Spinal cord (tissue), 9 donors: ENCODE measurements at regions not wholly inside any gene's neighbourhood (a gene's known extent, or its start where the extent isn't known, plus 50 kb on each side); places are given as distances from the start of the nearest gene placed in this dataset.
A peak's percentile ranks its signal among the peaks of the same experiment; 100 is the strongest.

Experiments
- DNase-seq, 6 donors: peaks; one replicate each; pipeline versions ENCODE4 v3.0.0 to v3.0.0-alpha.2; 2013 to 2015; ENCODE audit warnings: low spot score in 6 of 6, low read depth in 4 of 6
- H3K27ac ChIP-seq: one replicate; pipeline ENCODE4 v1.5.1; 2013; ENCODE audit warnings: low read depth, low read length, control low read depth
- H3K27me3 ChIP-seq: one replicate; pipeline ENCODE4 v1.6.1; 2013; ENCODE audit warnings: low read length; ENCODE audit not compliant: control insufficient read depth, insufficient read depth
- H3K36me3 ChIP-seq: one replicate; pipeline ENCODE4 v1.6.1; 2013; ENCODE audit warnings: low read length; ENCODE audit not compliant: control insufficient read depth, insufficient read depth
- H3K4me1 ChIP-seq: one replicate; pipeline ENCODE4 v1.6.1; 2013; ENCODE audit warnings: low read length; ENCODE audit not compliant: control insufficient read depth, insufficient read depth
- H3K4me3 ChIP-seq: one replicate; pipeline ENCODE4 v1.5.1; 2013; ENCODE audit warnings: low read depth, low read length, control low read depth
- H3K9me3 ChIP-seq: one replicate; pipeline ENCODE4 v1.6.1; 2013; ENCODE audit warnings: low read length; ENCODE audit not compliant: control insufficient read depth, insufficient read depth
- WGBS: methylation state at CpG from one replicate; pipeline ENCODE4 v1.1.5; 2013; ENCODE audit warnings: missing lambda C conversion rate; ENCODE audit not compliant: insufficient coverage; 5-methylcytosine and 5-hydroxymethylcytosine counted together
- donor health status: healthy.

DNA sequence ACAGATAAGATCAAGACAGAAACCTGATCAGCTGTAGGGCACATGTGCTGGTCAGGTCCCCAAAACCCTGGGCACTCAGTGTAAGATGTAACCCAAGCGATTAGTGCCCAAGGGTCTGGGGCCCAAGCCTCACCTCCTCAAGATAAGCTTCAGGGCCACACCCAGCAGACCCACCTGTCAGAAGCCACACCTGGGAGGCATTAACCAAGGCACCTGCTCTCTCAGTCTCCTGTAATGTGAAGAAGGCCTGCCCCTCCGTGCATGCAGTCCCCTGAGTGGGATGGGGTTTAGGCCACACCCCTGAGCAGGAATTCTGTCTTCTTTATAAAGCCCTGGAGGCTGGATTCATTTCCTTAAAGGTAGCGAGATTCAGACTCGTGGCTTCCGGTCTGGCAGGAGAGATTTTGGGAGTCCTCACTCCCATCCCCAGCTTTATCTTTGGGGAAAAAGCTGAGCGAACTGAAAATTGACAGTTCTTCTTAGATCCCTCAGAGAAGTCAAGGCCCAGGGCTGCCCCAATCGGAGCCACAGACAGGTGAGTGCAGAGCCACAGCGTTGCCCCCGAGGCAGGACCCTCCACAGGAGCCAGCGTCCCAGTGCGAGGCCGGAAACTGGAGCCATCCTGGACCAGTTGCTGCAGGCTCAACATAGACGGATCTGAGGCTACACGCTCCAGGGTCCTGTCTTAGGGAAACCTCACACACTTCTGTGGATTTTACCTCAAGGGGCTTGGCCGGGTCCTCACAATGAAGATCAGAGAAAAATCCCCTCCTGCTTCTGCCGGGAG is 357.6 kb upstream of the IRX4 start:
- Histone ChIP-seq H3K27me3 (no peaks in the 10 kb centered on the region), H3K36me3 (no peaks in the 10 kb centered on the region), H3K9me3 (peaks cover 2% of the 10 kb centered on the region), H3K27ac (no peak overlapping the region), H3K4me3 (no peak overlapping the region), H3K4me1 (no peaks in the 10 kb centered on the region)
- WGBS, result 96% methylated on average over 15 of the region's 16 CpGs
- no peak for DNase-seq

DNA sequence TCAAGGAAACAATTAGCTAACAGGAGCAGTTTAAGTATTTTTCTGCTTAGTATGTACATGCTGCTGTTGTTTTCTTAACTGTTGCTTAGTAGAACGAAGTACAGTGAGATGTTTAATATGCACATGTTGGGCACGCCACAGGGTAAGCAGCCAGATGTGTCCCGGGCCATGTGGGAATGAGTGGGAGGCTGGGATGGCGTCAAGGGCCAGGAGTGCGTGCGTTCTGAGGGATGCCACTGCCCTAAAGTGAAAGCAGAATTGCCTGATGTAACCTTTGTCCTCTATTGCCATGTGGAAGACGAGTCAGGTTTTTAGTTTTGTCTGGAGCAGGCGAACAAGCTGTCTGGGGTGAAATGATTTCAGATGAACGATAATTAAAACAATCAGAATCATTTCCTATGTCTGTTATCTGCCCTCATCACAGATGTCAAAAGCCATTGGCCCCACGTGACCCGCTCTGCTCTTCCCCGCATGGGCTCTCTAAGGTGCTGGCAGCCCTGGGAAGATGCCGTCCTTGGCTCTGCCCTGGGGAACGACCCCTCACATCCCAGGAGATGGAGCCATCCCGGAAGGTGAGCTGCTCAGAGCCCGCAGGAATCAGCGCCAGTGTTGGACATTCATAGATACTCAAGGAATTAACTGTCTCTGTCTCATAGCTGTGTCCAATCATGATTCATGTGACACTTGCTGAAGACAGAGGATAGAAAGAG is 356.6 kb upstream of the IRX4 start:
- Histone ChIP-seq H3K27ac (no peak overlapping the region), H3K27me3 (no peaks in the 10 kb centered on the region), H3K36me3 (no peaks in the 10 kb centered on the region), H3K4me1 (no peaks in the 10 kb centered on the region), H3K9me3 (peaks cover 2% of the 10 kb centered on the region), H3K4me3 (no peak overlapping the region)
- DNase-seq, result no peak
- WGBS, result 90% methylated on average over 13 of the region's 17 CpGs

DNA sequence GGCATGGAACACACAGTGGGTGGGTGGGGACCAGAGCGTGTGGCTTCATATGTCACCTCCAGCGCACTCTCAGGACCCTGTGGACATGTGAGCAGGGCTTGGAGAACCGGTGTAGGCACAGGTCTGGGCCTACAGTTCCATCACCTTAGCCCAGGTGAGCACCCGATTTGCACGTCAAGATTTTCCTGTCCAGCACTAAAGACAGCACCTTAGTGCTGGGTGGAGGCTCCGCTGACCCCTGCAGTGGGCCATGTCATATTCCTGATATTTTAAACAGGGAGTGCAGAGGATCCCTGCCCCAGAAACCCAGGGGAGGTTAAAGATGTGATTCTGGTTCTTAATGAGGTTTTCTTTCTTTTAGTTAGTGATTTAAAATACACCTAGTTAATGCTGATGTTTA is 356.0 kb upstream of the IRX4 start:
- H3K4me3 ChIP-seq, result no peak overlapping the region

DNA sequence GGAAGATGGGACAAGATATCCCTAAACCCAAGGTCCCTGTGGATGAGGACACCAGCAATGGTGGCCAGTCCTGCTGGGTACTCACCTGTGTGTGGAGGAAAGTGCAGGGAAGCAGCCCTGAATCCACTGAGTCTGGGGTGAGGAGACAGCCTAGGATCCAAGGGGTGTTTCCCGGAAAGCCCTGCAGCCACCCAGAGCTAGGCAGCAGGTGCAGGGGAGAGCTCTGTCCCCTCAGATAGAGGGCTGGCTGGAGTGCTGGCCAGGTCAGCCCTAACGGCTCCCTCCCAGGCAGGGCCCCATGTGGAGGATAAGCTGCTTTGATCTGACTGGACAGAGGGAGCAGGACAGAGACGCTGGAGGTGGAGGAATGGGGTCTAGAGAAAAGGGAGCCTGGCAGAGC is 344.7 kb upstream of the IRX4 start:
- Histone ChIP-seq H3K4me1 (peaks cover 3% of the 10 kb centered on the region), H3K4me3 (no peak overlapping the region), H3K9me3 (no peaks in the 10 kb centered on the region), H3K27ac (no peak overlapping the region), H3K36me3 (no peaks in the 10 kb centered on the region), H3K27me3 (peaks cover 8% of the 10 kb centered on the region)
- WGBS, result 41% methylated on average over 3 of the region's 3 CpGs
- no peak for DNase-seq

More for the DNA sequence above, 356.0 kb upstream of the IRX4 start:
- no peak overlapping the region for H3K27ac ChIP-seq
- H3K4me1 ChIP-seq, result no peaks in the 10 kb centered on the region
- peaks cover 4% of the 10 kb centered on the region for H3K9me3 ChIP-seq
- H3K27me3 ChIP-seq, result no peaks in the 10 kb centered on the region
- no peaks in the 10 kb centered on the region for H3K36me3 ChIP-seq
- WGBS, result 95% methylated on average over 6 of the region's 6 CpGs
- DNase-seq, result no peak

DNA sequence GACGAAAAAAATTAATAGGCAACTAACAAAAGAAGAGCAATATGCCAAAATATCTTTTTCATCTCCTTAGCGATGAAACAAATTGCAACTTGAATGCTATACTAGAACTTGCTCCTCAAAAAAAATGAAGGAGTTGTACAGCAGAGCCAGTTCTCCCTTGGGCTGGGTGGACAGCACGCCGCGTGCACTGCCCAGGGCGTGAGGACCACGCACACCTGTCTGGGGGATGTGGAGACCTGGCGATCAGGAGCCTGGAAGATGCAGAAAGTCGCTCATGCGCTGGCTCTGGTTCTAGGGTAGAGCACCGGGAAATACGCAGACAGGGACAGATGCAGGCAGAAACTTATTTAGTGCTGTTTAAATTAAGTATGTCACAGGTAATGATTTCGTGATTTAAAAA is 342.0 kb upstream of the IRX4 start:
- WGBS, result 98% methylated on average over 11 of the region's 13 CpGs
- no peak overlapping the region for H3K4me3 ChIP-seq
- no peak overlapping the region for H3K27ac ChIP-seq
- DNase-seq, result no peak
- H3K27me3 ChIP-seq, result peaks cover 14% of the 10 kb centered on the region
- peaks cover 8% of the 10 kb centered on the region for H3K4me1 ChIP-seq
- H3K36me3 ChIP-seq, result no peaks in the 10 kb centered on the region
- H3K9me3 ChIP-seq, result no peaks in the 10 kb centered on the region

DNA sequence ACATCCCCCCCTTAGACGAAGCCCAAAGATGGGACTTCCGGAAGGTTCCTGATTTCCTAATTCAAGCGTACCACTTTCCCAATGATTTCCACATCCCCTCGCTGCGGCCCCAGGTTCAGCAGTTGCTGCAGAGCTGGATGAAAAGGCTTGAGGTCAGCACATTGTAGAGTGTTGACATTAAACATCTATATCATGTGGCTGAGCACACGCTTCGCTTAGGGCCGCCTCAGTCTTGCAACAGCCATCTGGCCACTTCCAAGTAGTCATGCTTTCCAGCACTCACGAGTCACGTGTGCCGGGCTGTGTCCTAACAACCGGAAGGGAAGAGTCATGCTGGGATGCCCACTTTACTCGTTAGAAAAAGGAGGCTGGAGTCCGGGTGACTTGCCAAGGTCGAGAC is 340.6 kb upstream of the IRX4 start:
- Histone ChIP-seq H3K27ac (no peak overlapping the region), H3K9me3 (no peaks in the 10 kb centered on the region), H3K4me3 (no peak overlapping the region), H3K27me3 (peaks cover 14% of the 10 kb centered on the region), H3K4me1 (peaks cover 8% of the 10 kb centered on the region), H3K36me3 (no peaks in the 10 kb centered on the region)
- peak in 1 of 6 donors; percentile 34 for DNase-seq
- 20% methylated on average over 6 of the region's 15 CpGs for WGBS

DNA sequence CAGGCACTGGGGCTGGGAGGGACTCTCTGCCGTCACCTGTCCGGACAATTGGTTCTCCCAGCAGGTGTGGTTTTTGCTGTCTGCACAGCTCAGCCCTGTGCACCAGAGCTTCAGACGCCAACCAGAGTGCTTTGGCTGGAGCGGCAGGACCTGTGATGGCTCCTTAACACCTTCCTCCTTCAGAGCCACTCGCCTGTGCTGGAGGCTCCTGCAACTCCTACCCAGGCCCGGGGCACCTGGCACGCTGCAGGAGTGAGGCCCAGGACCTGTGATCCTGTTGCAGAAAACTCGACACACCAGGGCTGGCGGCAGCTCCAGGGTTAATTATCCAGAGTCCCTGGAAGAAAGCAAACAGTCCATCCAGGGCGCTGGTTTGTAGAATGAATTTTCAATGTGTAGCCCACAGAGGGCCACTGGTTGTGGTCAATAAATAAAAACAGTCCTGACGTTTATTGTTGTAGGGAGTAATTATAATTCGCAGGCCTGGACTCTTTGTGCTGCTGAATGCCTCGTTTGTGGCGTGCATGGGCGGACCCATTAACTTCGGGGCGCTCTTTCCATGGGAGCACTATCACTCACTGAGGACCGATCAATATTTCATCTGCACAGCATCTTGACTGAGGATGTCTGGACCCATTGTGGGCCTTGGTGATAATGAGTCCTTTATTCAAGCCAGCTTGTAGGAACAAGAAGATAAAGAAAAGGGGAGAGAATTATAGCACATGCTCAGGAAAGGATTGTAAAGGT is 339.7 kb upstream of the IRX4 start:
- H3K27me3 ChIP-seq, result peaks cover 14% of the 10 kb centered on the region
- H3K4me3 ChIP-seq, result no peak overlapping the region
- 46% methylated on average over 14 of the region's 18 CpGs for WGBS
- no peaks in the 10 kb centered on the region for H3K9me3 ChIP-seq
- peaks cover 8% of the 10 kb centered on the region for H3K4me1 ChIP-seq
- H3K36me3 ChIP-seq, result no peaks in the 10 kb centered on the region
- H3K27ac ChIP-seq, result no peak overlapping the region
- peak in 1 of 6 donors; percentile 70 for DNase-seq

DNA sequence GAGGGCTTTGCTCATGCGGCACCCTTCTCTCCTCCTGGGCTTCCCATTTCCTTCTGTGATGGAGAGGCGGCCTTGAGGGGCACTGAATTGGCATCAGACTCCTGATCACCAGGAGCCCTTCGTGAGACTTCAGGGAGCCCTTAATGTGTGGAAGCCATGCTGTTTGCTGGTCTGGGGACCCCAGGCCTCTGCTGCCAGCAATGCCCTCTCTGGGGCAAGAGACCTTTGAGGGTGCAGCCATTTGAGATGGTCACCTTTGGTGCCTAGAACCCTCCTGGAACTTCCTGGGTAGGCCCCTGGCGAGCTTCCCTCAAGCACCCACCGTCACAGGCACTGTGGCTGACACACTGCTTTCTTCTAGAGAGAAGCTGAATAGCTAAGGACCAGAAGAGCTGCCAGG is 338.7 kb upstream of the IRX4 start:
- Histone ChIP-seq H3K4me3 (no peak overlapping the region), H3K4me1 (peaks cover 8% of the 10 kb centered on the region), H3K9me3 (no peaks in the 10 kb centered on the region), H3K27me3 (peaks cover 14% of the 10 kb centered on the region), H3K27ac (no peak overlapping the region), H3K36me3 (no peaks in the 10 kb centered on the region)
- no peak for DNase-seq
- 93% methylated on average over 5 of the region's 5 CpGs for WGBS

DNA sequence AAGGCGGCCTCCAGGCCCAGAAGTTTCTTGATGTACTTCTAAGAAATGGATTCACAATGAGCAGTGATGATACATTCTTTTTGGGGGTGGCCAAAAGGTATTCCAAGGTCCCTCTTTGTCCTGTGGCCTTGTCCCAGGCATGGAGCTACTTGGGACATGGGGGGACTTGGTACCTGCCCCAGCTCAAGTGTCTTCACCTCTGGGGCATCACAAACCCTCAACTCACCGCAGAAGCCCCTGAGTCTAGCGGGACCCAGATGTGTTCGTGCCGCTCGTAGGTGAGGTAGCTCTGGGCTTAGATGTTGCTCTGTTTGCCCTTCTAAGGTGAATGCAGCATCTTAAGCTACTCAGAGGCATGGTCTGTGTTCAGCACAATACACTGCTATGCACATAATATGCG is 338.0 kb upstream of the IRX4 start:
- Histone ChIP-seq H3K9me3 (no peaks in the 10 kb centered on the region), H3K36me3 (no peaks in the 10 kb centered on the region), H3K4me1 (peaks cover 8% of the 10 kb centered on the region), H3K27ac (no peak overlapping the region), H3K27me3 (peaks cover 14% of the 10 kb centered on the region), H3K4me3 (no peak overlapping the region)
- 97% methylated on average over 5 of the region's 7 CpGs for WGBS
- DNase-seq, result no peak
